CD4-positive, alpha-beta T cell treated with Interleukin-6 for 4 hours (primary cell): ENCODE measurements at regions not wholly inside any gene's neighbourhood (a gene's known extent, or its start where the extent isn't known, plus 50 kb on each side); places are given as distances from the start of the nearest gene placed in this dataset.

Experiments used
- DNase-seq: peaks from one replicate; pipeline ENCODE4 v3.0.0-alpha.2; 2020; ENCODE audit warnings: mixed read lengths

DNA sequence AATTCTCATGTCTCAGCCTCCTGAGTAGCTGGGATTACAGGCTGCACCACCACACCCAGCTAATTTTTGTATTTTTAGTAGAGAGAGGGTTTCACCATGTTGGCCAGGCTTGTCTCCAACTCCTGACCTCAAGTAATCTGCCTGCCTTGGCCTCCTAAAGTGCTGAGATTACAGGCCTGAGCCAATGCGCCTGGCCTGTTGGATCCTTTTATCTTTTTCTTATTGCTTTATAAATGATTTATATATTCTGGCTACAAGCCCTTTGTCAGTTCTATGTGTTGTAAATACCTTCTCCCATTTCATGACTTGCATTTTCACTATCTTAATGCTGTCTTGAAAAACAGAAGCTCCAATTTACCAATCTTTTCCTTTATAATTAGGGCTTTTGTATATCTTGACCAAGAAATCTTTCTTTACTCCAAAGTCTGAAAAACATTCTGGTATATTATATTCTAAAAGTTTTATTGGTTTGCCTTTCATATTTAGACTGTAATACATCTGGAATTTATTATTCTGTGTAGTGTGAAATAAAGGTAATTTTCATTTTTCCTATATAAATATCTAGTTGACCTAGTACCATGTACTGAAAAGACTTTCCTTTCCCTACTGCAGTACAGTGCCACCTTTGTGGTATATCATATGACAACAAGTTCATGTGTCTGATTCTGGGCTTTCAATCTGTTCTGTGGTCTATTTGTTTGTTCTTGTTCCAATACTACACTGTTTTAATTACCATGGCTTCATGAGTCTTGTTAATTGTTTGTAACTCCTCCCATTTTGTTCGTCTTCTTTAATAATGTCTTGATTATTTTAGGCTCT, 52.9 kb upstream of the RNU6-1 start:
- DNase-seq = no peak

- DNase-seq = no peak
Measured at GRCh38 chr15:67895237-67895636, 55.4 kb upstream of the RNU6-1 start.

- no peak for DNase-seq
Measured at GRCh38 chr15:67897646-67898339, 57.9 kb upstream of the RNU6-1 start.

DNA sequence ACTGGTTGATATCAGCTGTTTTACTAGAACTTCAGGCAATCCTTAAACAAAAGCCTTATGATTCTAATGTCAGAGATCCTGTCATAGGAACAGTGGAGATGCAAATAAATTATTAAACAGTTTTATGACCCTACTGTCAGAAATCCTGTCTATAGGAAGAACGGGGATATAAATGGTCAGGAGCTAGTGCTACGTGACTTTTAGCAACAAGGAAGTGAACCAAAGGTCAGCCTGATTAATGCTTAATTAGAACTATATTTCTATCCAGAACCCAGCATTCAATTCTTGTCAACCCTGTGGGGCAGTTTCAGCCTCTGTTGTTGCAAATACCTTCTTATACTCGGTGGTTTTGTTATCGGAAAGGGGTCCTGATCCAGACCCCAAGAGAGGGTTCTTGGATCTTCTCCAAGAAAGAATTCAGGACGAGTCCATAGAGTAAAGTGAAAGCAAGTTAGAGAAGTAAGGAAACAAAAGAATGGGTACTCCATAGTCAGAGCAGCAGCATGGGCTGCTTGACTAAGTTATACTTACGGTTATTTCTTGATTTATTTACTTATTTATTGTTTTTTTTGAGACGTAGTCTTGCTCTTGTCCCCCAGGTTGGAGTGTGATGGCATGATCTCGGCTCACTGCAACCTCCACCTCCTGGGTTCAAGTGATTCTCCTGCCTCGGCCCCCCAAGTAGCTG, 59.9 kb upstream of the RNU6-1 start:
- no peak for DNase-seq

DNA sequence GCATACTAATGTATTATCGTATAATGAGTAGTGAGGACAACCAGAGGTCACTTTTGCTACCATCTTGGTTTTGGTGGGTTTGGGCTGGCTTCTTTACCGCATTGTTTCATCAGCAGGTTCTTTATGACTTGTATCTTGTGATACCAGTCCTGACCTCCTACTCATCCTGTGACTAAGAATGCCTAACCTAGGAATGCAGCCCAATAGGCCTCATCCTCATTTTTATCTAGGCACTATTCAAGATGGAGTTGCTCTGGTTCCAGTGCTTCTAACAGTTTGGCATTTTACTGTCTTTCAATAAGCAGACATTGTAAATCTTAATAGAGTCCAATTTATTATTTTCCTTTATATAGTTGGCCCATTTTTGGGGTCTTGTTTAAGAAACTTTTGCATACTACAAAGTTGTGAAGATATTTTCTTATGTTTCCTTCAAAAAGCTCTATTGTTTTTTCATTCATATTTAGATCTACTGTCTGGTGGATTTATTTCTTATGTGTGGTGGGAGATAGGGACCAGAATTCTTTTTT, 60.8 kb upstream of the RNU6-1 start:
- DNase-seq = no peak

DNA sequence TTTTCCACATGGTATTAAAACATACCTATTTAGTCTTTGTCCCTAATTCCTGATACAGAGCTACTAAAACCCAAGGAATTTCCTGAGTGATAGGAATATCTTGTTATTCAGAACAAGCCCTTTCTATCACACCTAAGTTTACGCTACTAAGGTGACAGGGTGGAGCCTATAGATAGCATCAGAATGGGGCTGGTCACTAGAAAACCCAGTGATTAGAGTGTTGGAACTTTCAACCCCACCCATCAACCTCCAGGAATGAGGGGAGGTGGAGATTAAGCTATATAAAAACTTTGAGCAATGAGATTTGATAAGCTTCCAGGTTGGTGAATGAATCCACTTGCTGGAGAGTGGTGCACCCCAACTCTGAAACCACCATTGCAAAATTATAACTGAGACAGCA, 62.1 kb upstream of the RNU6-1 start:
- DNase-seq = no peak

GRCh38 chr15:67902579-67903009, 62.7 kb upstream of the RNU6-1 start:
- no peak for DNase-seq

GRCh38 chr15:67903708-67904107, 63.9 kb upstream of the RNU6-1 start:
- DNase-seq = no peak

GRCh38 chr15:67905628-67906027, 65.8 kb upstream of the RNU6-1 start:
- no peak for DNase-seq

- no peak for DNase-seq
Measured at GRCh38 chr15:67906382-67906781, 66.5 kb upstream of the RNU6-1 start.

- DNase-seq = no peak
Measured at GRCh38 chr15:67907184-67907723, 67.4 kb upstream of the RNU6-1 start.

DNA sequence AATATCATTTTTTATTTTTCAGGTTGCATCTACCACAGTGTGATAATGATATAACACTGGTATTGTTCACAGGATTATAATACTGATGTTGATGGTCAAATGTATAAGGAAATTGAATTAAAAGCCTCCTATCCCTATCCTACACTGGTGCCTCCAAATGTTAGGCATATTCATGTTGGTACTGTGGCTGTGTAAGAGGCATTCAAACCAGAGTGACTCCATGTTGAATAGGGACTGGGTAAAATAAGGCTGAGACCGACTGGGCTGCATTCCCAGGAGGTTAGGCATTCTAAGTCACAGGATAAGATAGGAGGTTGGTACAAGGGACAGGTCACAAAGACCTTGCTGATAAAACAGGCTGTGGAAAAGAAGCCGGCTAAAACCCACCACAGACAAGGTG, 68.9 kb upstream of the RNU6-1 start:
- DNase-seq = no peak

DNA sequence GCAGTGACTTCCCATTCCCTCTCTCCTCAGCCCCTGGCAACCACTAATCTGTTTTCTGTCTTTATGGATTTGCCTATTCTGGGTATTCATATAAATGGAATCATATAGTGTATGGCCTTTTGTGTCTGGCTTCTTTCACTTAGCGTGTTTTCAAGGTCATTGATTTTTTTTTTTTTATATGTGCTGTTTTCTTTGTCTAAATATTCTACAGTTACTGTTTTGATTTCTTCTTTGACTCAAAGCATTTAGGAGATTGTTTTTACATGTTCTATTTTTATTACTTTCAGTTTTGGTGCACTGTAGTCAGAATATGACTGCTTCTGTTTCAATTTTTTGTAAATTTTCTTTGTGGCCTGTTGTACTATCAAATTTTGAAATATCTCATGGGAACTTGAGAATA, 71.9 kb upstream of the RNU6-1 start:
- no peak for DNase-seq

- DNase-seq = no peak
Measured at GRCh38 chr15:67914028-67914427, 74.2 kb upstream of the RNU6-1 start.

GRCh38 chr15:67914537-67915460, 75.0 kb upstream of the RNU6-1 start:
- no peak for DNase-seq

DNA sequence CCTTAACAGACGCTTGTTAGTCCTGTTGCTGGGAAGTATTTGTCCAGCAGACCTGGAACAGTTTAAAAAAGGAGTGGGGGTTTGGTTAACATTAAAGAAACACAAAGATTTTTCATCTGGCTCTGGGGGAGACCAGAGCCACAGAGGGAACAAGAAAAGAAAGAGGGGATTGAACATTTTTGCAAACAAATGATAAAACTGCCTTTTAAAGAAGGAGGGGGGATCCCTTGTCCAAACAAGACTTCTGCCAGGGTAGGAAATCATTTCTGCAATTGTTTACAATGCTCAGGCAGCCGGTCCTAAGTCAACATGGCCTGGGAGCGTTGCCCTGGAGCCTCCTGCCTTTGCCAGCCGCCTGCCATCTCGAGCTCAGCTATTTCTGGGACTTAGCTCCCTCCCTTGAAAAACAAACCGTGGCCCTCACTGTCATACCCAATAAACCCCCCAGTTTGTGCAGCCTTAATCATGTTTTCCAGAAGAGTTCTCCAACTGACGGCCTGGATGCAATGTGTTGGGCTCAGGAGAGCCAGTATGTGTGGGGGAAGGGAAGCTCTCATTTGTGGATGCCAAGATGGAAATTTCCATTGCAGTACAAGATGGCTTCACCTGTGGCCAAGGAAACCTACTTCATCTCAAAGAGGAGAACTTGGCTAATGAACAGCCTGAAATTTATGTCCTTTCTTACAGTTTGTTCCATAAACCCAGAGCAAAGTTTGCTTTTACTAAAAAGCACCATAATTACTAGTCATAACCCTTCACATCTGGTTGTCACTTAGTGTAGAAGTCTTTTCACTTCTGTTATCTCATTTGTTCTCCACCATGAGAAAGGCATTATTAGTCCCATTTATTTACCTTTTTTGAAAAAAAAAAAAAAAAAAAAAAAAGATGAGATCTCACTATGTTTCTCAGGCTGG, 75.9 kb upstream of the RNU6-1 start:
- no peak for DNase-seq

DNA sequence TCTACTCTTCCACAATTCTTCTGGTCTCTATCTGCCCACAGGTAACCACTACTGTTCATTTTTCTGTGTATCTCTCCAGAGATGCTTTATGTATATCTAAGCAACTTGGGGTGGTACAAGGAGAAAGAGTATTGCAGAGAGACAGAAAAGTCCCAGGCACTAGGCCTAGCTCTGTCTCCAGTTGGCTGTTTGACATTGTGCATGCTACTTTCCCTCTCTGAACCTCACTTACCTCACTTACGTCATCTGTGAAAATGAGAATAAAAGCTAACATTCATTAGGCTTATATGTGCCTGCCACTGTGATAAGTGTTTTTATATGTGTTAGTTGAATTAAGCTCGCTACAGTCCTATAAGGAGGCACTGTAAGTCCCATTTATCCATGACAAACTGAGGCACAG, 76.7 kb upstream of the RNU6-1 start:
- no peak for DNase-seq

GRCh38 chr15:67917037-67917436, 77.2 kb upstream of the RNU6-1 start:
- DNase-seq = no peak

- no peak for DNase-seq
Measured at GRCh38 chr15:67917636-67918035, 77.8 kb upstream of the RNU6-1 start.

DNA sequence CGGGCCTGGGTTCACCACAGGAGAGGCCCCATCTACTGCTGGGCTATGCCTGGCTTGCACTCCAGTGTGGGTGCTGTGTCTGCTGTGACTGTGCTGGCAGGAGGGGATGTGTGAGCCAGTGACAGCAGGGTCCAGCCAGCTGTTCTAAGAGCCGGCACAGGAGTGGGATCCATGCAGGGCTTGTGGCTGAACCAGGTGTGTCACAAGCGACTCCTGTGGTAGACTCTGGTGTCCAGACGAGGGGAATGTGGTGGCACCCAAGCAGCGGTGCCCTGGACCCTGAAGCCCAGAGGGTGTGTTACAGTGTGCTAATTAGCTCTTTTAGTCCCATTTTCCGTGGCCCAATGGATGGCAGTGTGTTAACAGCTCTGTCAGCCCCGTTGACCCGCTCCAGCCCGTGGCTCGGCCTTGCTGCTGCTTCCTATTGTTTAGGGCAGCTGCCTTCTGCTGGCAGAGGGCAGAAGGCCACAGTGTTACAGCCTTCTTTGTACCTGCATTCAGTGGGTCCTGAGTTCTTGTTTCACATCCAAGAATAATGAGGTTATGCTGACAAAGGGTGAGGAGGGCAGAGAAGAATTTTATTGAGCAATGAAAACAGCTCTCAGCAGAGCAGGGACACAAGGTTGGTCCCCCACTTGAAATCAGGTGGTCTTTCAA, 78.5 kb upstream of the RNU6-1 start:
- DNase-seq = no peak
